ENCODE measurements at regions not wholly inside any gene's neighbourhood (a gene's known extent, or its start where the extent isn't known, plus 50 kb on each side); places are given as distances from the start of the nearest gene placed in this dataset.

- TF ChIP-seq, protein P1, sequence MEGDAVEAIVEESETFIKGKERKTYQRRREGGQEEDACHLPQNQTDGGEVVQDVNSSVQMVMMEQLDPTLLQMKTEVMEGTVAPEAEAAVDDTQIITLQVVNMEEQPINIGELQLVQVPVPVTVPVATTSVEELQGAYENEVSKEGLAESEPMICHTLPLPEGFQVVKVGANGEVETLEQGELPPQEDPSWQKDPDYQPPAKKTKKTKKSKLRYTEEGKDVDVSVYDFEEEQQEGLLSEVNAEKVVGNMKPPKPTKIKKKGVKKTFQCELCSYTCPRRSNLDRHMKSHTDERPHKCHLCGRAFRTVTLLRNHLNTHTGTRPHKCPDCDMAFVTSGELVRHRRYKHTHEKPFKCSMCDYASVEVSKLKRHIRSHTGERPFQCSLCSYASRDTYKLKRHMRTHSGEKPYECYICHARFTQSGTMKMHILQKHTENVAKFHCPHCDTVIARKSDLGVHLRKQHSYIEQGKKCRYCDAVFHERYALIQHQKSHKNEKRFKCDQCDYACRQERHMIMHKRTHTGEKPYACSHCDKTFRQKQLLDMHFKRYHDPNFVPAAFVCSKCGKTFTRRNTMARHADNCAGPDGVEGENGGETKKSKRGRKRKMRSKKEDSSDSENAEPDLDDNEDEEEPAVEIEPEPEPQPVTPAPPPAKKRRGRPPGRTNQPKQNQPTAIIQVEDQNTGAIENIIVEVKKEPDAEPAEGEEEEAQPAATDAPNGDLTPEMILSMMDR (IDR thresholded peaks at IDR 0.05; ENCODE audit: insufficient read depth, missing control alignments), result no peak
- DNase-seq (ENCODE audit: insufficient read length, low spot score), result no peak
- FAIRE-seq, result no peak
Measured at GRCh38 chr16:82300374-82300951, 130.4 kb upstream of the MPHOSPH6 start.

DNA sequence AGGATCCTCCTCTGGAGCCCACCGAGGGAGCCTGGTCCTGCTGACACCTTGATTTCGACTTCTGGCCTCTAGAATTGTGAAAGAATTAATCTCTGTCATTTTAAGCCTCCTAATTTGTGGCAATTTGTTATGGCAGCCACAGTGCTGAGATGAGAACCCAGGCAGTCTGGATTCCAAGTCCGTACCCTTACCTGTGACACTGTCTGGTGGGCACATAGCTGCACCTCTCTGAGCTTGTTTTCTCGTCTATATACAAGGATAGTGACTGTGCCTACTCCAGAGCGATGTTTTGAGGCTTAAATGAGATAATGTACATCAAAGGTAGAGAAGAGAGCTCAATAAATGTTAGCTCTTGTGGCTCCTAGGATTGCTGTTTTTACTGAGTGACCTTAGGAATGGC is 128.4 kb upstream of the MPHOSPH6 start:
- no peak for FAIRE-seq
- TF ChIP-seq, protein P1 (IDR thresholded peaks at IDR 0.05; ENCODE audit: insufficient read depth, missing control alignments), result no peak
- DNase-seq (ENCODE audit: insufficient read length, low spot score), result no peak

DNA sequence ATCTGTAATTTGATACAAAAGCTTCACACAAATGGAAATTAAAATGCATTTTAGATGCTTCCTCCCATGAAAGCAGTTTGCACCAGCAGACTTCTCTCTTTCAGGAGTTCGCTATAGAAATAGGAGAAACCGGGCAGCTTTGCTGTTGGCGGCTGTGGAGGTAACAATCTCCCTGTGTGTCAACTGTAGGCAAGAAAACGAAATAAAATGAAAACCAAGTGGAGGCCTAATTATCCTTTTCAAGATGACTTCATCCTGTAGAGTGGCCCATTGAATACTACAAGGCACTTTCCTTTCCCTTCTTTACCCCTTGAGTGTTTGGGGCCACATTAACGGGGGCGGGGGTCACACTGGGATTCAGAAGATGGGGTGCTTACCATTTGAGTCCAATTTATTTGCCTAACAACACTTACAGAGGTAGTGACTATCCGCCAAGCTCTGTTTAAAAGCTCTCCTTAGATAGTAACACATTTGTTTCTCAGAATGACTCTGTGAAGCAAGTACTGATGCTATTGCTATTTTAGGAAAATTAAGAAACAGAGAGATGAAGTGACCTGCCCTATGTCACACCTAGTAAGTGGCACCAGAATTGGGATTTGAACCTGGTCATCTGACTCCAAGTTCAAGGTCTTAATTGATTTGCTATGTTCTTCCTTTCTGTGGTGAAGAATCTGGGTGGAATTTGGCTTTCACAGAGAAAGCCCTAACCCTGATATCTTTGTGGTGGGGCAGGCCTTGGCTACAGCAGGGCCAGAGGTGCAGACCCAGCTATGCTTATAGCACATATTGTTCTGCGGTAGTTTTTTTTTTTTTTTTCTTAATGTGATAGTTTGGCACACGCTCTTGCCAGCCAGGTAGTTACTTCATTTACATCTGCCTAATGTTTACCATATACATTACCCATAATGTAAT is 125.5 kb upstream of the MPHOSPH6 start:
- TF ChIP-seq, protein P1 (IDR thresholded peaks at IDR 0.05; ENCODE audit: insufficient read depth, missing control alignments), result no peak
- DNase-seq (ENCODE audit: insufficient read length, low spot score) (no peak), FAIRE-seq (no peak)

GRCh38 chr16:82293671-82294070 is 123.6 kb upstream of the MPHOSPH6 start:
- no peak for FAIRE-seq
- TF ChIP-seq, protein P1 (IDR thresholded peaks at IDR 0.05; ENCODE audit: insufficient read depth, missing control alignments), result no peak
- DNase-seq (ENCODE audit: insufficient read length, low spot score), result no peak

GRCh38 chr16:82287937-82288336 is 117.9 kb upstream of the MPHOSPH6 start:
- FAIRE-seq (no peak), DNase-seq (ENCODE audit: insufficient read length, low spot score) (no peak)
- TF ChIP-seq, protein P1 (IDR thresholded peaks at IDR 0.05; ENCODE audit: insufficient read depth, missing control alignments), result no peak

DNA sequence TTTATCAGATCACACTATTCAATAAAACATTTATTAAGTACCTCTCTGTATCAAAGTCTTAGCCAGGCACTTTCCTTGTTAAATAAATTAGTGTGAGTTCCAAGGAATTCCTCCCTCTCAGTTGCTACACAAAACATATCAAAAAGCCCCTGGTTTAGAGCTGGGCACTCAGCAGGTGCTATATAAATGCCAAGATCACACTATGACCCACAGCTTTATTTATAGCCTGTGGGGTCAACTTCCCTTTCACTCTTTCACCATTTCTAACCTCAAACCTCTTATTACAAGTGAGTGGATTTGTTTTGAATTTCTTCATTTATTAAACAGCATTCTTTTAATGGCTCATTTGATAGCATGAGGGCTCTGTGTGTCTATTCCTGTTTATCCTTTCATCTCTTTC is 112.6 kb upstream of the MPHOSPH6 start:
- FAIRE-seq (no peak), DNase-seq (ENCODE audit: insufficient read length, low spot score) (no peak)
- TF ChIP-seq, protein P1 (IDR thresholded peaks at IDR 0.05; ENCODE audit: insufficient read depth, missing control alignments), result no peak

DNA sequence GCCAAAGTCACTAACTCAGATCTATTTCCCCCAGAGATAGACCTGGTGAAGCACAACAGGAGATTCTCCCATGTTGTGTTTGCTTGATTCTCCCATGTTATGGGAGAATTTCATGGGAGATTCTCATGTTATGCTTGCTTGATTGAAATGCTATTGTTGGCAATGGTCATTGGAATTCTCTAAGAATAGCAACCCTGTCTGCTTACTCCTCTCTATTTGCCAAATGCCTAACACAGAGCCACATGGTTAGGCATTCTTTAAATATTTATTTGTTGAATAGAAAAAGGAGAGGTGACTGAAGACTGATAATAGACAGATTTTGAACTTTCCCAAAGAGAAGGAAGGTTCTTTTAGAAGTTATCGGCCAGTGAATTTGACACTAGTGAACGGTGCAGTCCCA is 111.5 kb upstream of the MPHOSPH6 start:
- TF ChIP-seq, protein P1 (IDR thresholded peaks at IDR 0.05; ENCODE audit: insufficient read depth, missing control alignments), result no peak
- DNase-seq (ENCODE audit: insufficient read length, low spot score) (no peak), FAIRE-seq (no peak)
